MM.1S (cell line): ENCODE measurements at regions not wholly inside any gene's neighbourhood (a gene's known extent, or its start where the extent isn't known, plus 50 kb on each side); places are given as distances from the start of the nearest gene placed in this dataset.

ENCODE experiments used
- EZH2 ChIP-seq: fragments of 300-600 bp; sonication (generic); optimal IDR thresholded peaks from 2 replicates; pipeline ENCODE3; 2017; ENCODE audit warnings: low read depth, mild to moderate bottlenecking, antibody characterized with exemption, low read length, mixed read lengths
- EZH2phosphoT487 ChIP-seq: fragments of 300-600 bp; sonication (generic); IDR thresholded peaks from 2 replicates; pipeline ENCODE4 v1.6.1; 2018; ENCODE audit warnings: antibody characterized with exemption, low read length
- TF ChIP-seq, protein P1 (sequence below): fragments of 300-600 bp; sonication (generic); IDR thresholded peaks from 2 replicates; pipeline ENCODE4 v1.5.1; 2016; ENCODE audit warnings: antibody characterized with exemption, low read length, mixed read lengths

- TF ChIP-seq EZH2: no peak
- TF ChIP-seq, protein P1, sequence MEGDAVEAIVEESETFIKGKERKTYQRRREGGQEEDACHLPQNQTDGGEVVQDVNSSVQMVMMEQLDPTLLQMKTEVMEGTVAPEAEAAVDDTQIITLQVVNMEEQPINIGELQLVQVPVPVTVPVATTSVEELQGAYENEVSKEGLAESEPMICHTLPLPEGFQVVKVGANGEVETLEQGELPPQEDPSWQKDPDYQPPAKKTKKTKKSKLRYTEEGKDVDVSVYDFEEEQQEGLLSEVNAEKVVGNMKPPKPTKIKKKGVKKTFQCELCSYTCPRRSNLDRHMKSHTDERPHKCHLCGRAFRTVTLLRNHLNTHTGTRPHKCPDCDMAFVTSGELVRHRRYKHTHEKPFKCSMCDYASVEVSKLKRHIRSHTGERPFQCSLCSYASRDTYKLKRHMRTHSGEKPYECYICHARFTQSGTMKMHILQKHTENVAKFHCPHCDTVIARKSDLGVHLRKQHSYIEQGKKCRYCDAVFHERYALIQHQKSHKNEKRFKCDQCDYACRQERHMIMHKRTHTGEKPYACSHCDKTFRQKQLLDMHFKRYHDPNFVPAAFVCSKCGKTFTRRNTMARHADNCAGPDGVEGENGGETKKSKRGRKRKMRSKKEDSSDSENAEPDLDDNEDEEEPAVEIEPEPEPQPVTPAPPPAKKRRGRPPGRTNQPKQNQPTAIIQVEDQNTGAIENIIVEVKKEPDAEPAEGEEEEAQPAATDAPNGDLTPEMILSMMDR: no peak
- no peak for TF ChIP-seq EZH2phosphoT487
These were observed 223.0 kb downstream of the TACR3 start for GRCh38 chr4:103496800-103497199.
